Ammon's horn (tissue), 1 donor: ENCODE measurements at regions not wholly inside any gene's neighbourhood (a gene's known extent, or its start where the extent isn't known, plus 50 kb on each side); places are given as distances from the start of the nearest gene placed in this dataset.
"Not testable (repeated sequence)": the region's sequence is repeated elsewhere in the genome, so short reads cannot be mapped to it uniquely, and the experiment has no call there.

Source experiments
- DNase-seq: peaks from one replicate; pipeline ENCODE4 v3.0.0-alpha.2; 2016; ENCODE audit warnings: low spot score

GRCh38 chr5:125251703-125252102 is 505.3 kb upstream of the ZNF608 start:
- DNase-seq, result no peak

GRCh38 chr5:125253634-125254033 is 507.2 kb upstream of the ZNF608 start:
- not testable (repeated sequence) for DNase-seq

GRCh38 chr5:125254267-125254666 is 507.8 kb upstream of the ZNF608 start:
- no peak for DNase-seq

GRCh38 chr5:125256296-125256695 is 509.9 kb upstream of the ZNF608 start:
- no peak for DNase-seq

GRCh38 chr5:125257057-125257972 is 510.9 kb upstream of the ZNF608 start:
- no peak for DNase-seq

DNA sequence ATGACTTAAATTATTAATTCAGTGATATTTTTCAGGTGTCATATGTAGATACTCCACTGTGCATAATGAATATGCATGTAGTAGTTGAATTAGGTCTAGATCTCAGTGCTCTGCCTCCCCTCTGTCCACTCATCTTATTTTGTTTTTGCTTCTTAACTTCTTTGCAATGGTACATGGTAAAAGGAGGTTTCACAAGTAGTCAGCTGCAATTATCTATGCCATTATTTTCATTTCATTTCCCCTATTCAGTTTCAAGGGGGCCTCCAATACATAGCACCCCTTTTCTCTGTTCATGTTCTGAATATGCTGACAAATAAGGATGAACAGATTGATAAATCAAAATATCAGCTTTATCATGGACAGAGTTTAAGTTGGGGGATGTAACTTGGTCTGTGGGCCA is 511.6 kb upstream of the ZNF608 start:
- no peak for DNase-seq

DNA sequence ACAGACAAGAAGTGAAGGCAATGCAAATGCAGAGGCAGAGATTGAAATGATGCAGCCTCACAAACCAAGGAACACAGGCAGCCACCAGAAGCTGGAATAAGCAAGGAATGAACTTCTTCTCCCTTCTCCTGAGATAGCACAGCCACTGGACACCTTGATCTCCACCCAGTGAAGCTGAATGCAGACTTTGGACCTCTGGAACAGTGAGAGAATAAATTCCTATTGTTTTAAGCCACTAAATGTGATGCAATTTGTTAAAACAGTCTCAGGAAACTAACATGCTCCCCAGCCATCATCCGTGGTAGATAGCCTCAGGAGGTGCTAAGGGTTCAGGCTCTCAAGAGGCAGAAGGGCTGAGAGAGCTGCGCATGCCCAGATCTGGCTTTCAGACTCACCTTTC is 512.2 kb upstream of the ZNF608 start:
- DNase-seq, result no peak

DNA sequence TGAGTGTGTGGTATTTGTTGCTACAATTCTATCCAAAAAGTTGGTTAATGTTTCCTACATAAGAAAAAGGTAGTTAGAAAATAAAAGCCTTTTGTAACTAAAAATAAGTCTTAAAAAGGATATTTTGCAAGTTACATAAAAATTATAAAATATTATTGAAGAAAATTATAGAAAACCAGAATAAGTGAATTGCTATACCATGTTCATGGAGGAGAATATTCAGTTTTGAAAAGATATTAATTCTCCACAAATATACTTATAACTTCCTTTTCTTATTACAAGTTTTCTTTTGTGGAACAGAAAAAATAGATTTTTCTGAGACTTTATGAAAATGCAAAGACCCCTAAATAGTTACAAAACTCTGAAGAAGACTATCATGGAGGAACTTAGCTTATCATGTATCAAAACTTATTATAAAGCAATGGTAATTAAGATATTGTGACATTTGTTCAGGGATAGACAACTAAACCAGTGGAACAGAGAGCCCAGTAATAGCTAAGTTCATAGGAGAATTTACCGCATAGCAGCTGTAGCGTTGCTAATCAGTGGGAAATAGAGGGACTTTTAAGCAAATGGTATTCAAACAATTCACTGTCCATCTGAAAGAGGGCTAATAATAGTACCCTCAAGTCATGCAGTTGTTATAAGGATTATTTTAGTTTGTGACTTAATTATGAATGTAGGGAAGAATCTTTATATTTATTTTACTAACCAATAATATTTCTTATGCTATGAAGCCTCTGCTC is 515.2 kb upstream of the ZNF608 start:
- DNase-seq, result no peak

DNA sequence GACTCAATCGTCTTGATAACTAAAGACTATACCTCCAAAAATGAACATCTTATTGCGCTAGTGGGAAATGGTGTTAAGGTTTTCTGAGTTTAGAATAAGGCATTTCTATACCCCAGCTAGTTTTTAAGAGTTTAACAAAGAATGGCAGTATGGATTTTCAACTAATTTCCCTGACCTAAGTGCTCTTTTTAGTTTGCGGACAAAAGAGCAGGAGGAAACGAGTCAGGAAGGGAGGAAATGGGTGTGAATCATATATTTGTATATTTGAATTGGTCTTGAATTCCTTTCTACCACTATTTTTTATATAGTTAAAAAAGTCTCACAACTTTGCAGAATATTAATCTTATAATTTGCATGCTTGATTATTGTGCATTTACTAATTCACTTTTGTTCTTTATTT is 516.3 kb upstream of the ZNF608 start:
- no peak for DNase-seq

DNA sequence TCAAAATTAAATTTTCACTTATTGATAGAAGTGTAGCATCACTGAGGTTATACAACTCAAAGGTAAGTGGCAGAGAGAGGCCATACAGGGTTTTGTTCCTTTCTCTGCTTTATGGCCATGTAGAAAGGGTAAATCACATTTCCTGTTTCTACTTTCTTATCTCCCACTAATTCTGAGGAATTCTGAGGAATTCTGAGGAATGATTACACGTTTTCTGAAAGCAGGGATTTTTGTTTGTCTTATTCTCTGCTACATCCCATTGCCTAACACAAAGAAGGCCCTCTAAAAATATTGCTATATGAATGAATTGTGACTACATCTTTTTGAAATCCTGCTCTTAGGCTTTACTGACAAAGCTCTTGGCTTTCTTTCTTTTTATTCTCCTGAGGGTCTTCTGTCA is 516.9 kb upstream of the ZNF608 start:
- no peak for DNase-seq

DNA sequence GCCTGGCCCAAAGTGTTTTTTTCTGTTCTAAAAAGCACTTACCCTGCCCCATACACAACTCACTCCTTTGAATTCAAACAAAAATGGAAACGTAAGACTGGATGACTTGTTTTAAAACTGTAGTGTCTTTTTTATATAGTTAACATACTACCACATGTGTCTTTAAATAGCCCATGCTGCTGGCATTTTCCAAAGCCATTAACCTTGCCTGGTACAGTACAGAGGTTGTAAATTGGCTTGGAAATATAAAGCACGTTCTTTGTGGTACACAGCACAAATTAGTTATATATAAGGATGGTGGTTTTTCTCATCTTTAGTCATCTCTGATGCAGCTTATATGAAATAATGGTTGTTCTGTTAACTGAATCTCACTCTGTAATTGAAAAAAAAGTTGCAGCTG is 519.7 kb upstream of the ZNF608 start:
- DNase-seq, result no peak

GRCh38 chr5:125267636-125268248 is 521.3 kb upstream of the ZNF608 start:
- DNase-seq, result no peak

DNA sequence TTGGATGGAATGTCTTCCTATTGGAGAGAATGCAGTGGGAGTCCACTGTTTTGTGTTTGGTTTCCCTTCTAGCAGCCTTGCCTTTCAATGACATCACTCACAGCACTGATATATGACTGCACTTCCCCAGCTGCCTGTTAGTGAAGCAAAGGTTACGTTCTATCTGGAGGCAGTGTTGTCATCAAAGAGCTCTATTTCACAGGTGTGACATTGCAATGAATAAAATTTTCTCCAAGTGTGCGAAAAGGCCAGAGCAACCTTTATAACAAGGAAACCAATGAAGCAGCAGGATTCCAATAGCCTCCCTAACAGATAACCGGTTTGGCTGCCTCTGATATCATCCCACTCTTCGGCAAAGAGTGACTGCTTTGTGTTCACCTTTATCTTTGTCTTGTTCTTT is 523.5 kb upstream of the ZNF608 start:
- no peak for DNase-seq

GRCh38 chr5:125272357-125272756 is 525.9 kb upstream of the ZNF608 start:
- no peak for DNase-seq

GRCh38 chr5:125274211-125274610 is 527.8 kb upstream of the ZNF608 start:
- DNase-seq, result no peak

DNA sequence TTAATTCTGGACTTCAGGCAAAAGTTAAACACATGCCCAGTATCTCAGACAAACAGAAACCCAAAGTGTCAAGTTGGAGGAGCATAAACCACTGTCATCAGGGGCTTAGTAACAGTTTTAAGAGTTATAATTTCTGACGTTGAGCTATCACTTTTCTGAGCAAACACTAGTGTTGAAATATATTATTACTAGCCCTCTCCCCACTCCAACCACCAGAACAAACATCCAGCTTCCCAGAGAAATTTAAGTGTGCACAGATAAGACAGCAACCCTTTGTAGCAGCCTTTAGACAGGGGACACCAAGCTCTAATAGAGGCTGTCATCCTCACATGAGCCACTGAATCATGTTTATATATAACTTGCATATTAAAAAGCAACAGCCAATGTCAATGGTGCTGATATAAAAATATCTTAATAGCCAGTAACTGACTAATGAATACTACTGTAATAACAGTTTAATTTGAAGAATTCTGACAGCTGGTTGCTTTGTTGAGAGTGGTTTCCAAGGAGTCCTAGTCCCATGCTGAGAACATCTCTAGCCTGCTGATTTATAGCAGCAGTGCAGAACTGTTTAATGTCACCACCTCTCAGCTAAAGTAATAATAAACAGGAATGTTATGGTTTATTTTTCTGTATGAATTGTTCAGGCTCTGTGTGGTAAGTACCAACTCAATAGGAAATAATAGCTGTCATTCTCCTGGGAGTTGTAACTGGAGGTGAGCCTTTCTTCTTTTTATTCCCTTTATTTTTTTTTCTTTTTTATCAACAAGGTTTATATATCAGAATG is 528.7 kb upstream of the ZNF608 start:
- no peak for DNase-seq

DNA sequence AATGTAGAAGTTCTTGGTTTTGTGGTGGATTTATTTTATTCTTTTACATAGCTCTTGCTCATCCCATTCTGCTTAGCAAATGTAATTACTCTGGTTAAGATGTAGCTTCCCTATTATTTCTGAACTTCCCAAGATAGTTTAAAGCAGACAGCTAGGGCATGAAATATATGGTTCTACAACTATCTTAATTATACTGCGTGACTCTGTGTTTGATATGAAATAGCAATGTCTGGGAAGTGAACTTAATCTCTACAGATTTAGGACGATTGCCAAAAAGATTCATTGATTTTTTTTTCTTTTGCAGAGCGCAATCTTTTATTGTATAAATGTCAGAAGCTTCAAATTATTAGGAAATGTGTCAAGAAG is 529.3 kb upstream of the ZNF608 start:
- DNase-seq, result no peak

GRCh38 chr5:125276096-125276495 is 529.7 kb upstream of the ZNF608 start:
- DNase-seq, result no peak

DNA sequence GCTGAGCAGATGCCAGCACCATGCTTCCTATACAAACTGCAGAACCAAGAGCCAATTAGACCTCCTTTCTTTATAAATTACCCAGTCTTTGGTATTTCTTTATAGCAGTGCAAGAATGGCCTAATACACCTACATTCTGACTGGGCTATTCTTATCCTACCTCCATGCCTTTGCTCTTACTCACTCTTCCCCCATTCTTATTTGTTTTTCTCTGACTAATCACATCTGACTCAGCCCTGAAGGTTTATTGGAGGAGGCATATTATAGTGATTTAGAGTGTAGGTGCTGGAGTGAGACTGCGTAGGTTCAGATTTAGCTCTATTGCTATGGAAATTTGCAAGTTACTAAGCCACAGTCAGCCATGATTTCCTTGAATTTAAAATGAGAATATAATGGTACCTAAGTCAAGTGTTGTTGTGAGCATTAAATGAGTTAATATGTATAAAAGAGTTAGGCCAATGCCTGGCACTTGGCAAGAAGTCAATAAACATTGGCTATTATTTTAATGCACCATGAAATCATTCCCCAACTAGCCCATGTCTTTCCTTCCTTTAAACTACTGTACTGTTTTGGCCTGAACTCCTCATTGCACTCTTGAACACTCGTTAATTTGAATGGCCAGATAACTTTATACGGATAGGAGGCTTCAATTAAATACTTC is 531.2 kb upstream of the ZNF608 start:
- peak; percentile 9 for DNase-seq

DNA sequence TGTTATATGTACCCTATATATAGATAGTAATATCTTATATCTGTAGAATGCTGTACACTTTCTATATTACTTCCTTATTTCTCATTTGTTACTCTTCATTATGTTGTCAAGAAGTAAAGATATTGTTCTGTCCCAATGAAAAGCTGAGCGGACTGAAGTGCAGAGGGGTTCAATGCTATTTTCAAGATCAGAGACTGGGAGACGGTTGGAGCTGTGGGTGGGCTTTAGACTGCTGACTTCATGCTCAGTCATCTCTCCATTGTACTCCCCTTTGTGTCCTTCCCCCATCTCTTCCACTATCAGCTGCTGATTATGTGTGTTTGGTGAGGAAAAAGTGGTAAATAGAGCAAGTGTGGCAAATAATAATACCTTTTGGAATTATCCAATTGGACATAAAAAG is 532.3 kb upstream of the ZNF608 start:
- no peak for DNase-seq

DNA sequence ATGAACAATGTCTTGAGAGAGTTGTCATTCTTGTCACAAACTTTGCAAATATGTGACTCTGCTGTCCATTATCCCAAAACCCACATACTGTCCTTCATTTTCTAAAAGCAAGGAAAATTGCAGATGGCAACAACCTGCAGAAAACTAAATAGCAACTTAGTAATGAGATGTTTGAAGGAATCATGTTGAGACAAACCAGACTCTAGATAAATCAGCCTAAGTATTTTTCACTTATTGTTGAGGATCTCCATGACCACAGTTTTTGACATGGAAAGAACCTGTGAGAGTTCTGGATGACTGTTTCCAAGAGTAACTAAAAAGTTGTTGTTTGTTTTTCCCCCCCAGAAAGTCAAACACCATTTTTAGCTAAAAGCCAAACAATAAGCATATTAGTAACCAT is 535.2 kb upstream of the ZNF608 start:
- no peak for DNase-seq

GRCh38 chr5:125283372-125283771 is 536.9 kb upstream of the ZNF608 start:
- DNase-seq, result no peak
